C4-2B (cell line): ENCODE measurements at regions not wholly inside any gene's neighbourhood (a gene's known extent, or its start where the extent isn't known, plus 50 kb on each side); places are given as distances from the start of the nearest gene placed in this dataset.

Experiments
- ZFX ChIP-seq: fragments of 450-650 bp; IDR thresholded peaks from 2 replicates; pipeline ENCODE4 v1.6.1; 2017
- TF ChIP-seq, protein P1 (sequence below): fragments of 450-650 bp; conservative IDR thresholded peaks from 2 replicates; pipeline ENCODE4 v1.5.1; 2017; ENCODE audit warnings: mild to moderate bottlenecking

DNA sequence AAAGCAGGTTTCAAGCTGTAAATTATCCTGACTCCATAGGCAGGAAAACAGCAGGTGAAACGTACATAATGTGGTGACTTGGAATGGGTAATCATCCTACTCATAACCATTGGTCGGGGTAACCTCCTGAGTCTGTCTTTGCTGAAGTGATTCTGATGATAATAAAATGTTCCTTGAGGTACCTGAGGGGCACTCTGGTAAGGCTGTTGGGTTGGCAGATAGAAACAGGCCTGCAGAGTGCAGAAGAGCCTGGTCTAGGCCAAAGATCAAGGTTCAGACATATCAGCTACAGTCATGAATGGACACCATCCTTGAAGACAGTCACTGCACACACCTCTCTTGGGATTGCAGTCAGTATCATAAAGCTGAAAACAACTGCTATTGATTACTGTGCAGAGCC is 174.7 kb upstream of the RPL34 start:
- TF ChIP-seq, protein P1, sequence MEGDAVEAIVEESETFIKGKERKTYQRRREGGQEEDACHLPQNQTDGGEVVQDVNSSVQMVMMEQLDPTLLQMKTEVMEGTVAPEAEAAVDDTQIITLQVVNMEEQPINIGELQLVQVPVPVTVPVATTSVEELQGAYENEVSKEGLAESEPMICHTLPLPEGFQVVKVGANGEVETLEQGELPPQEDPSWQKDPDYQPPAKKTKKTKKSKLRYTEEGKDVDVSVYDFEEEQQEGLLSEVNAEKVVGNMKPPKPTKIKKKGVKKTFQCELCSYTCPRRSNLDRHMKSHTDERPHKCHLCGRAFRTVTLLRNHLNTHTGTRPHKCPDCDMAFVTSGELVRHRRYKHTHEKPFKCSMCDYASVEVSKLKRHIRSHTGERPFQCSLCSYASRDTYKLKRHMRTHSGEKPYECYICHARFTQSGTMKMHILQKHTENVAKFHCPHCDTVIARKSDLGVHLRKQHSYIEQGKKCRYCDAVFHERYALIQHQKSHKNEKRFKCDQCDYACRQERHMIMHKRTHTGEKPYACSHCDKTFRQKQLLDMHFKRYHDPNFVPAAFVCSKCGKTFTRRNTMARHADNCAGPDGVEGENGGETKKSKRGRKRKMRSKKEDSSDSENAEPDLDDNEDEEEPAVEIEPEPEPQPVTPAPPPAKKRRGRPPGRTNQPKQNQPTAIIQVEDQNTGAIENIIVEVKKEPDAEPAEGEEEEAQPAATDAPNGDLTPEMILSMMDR = no peak
- no peak for TF ChIP-seq ZFX
